ENCODE measurements at regions not wholly inside any gene's neighbourhood (a gene's known extent, or its start where the extent isn't known, plus 50 kb on each side); places are given as distances from the start of the nearest gene placed in this dataset.

GRCh38 chr5:143575286-143575685 lies 171.8 kb upstream of the NR3C1 start:
- no peak for TF ChIP-seq CTCF (IDR thresholded peaks at IDR 0.05; ENCODE audit: extremely low read depth, missing control alignments)

GRCh38 chr5:143574236-143574635 lies 170.8 kb upstream of the NR3C1 start:
- DNase-seq (ENCODE audit: low spot score): no peak
- TF ChIP-seq CTCF (IDR thresholded peaks at IDR 0.05; ENCODE audit: extremely low read depth, missing control alignments): no peak

More at GRCh38 chr5:143575286-143575685, 171.8 kb upstream of the NR3C1 start:
- no peak for DNase-seq (ENCODE audit: low spot score)

GRCh38 chr5:143573568-143574170 lies 170.2 kb upstream of the NR3C1 start:
- no peak for DNase-seq (ENCODE audit: low spot score)
- no peak for TF ChIP-seq CTCF (IDR thresholded peaks at IDR 0.05; ENCODE audit: extremely low read depth, missing control alignments)

GRCh38 chr5:143572671-143573070 lies 169.2 kb upstream of the NR3C1 start:
- no peak for TF ChIP-seq CTCF (IDR thresholded peaks at IDR 0.05; ENCODE audit: extremely low read depth, missing control alignments)

GRCh38 chr5:143571642-143572624 lies 168.4 kb upstream of the NR3C1 start:
- no peak for TF ChIP-seq CTCF (IDR thresholded peaks at IDR 0.05; ENCODE audit: extremely low read depth, missing control alignments)
- no peak for DNase-seq (ENCODE audit: low spot score)

More at GRCh38 chr5:143572671-143573070, 169.2 kb upstream of the NR3C1 start:
- DNase-seq (ENCODE audit: low spot score): no peak

GRCh38 chr5:143570989-143571388 lies 167.5 kb upstream of the NR3C1 start:
- no peak for TF ChIP-seq CTCF (IDR thresholded peaks at IDR 0.05; ENCODE audit: extremely low read depth, missing control alignments)
- DNase-seq (ENCODE audit: low spot score): no peak

Measured in GM20000 (cell line).